Activated naive CD8-positive, alpha-beta T cell treated with anti-CD3 and anti-CD28 coated beads, Interleukin-2, amount 50 U/mL, for 16 hours (primary cell): ENCODE measurements at regions not wholly inside any gene's neighbourhood (a gene's known extent, or its start where the extent isn't known, plus 50 kb on each side); places are given as distances from the start of the nearest gene placed in this dataset.
"Not testable (repeated sequence)": the region's sequence is repeated elsewhere in the genome, so short reads cannot be mapped to it uniquely, and the experiment has no call there.

Experiments used
- DNase-seq: peaks from one replicate; pipeline ENCODE4 v3.0.0-alpha.2; 2020; ENCODE audit warnings: low read depth, low spot score

DNA sequence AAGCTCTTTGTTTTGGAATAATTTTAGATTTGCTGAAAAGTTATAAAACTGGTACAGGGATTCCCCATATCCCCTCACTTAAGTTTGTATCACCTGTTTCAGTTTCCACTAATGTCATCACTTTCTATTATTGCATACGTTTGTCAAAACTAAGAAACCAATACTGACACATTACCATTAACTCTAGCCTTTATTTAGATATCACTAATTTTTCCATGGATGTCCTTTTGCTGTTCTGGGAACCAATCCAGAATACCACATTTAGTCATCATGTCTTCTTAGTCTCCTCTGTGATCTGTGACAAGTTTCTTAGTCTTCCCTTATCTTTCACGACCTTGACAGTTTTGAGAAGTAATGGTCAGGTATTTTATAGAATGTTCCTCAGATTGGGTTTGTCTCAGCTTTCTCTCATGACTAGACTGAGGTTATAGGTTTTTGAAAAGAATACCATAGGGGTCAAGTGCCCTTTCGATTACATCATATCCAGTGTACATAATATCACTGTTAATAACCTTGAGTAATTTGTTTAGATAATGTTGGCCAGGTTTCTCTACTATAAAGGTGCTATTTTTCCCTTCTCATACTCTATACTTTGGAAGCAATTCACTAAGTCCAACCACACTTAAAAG lies 51.9 kb upstream of the NMUR2 start:
- DNase-seq, result no peak

DNA sequence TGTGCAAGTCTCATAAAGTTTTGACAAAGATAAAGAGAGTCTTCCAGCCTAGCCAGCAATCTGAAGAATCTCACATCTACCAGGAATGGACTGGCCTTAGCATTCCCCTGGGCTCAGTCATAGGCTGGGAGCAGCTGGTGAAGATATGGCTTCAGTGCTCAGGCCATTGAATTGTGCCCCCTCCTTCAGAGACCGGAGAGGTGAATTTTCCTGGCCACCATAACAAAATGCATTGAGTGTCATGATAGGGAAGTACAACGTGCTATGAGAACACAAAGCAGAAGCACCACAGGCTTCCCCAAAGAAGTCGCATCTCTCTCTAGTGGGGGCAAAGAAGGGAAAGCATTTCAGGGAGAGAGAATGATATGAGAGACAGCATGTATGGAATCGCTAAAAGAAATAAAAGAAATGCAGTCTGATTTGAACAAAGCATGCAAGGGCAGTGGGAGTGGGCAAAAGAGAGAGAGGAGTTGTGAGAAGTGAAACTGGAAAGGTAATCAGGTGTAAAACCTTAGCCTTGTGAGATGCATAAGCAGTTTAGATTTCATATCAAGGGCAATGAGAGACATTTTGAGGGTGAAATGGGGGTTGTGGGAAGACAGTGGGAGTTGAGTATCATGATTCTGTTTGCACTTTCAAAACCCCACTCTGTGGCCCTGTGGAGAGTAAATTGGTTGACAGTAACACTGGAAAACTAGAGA lies 57.1 kb upstream of the NMUR2 start:
- no peak for DNase-seq

DNA sequence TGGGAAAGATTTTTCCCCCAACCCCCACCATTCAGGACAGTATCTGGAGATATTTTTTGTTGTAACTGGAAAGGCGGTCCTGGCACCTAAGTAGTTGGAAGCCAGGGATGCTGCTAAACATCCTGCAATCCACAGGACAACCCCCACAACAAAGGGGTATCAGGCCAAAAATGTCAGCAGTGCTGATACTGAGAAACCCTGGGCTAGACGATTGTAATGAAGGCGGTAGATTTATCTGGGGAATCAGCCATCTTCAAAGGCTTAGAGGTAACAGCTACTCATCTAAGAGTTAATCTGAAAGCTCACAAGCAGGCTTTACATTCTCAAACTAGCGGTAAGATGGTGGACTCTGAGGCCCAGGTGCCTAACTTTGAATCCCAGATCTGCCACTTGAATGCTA lies 59.0 kb upstream of the NMUR2 start:
- no peak for DNase-seq

- no peak for DNase-seq
Observed at GRCh38 chr5:152465140-152465539, 60.1 kb upstream of the NMUR2 start.

GRCh38 chr5:152466085-152466745 lies 61.1 kb upstream of the NMUR2 start:
- DNase-seq, result no peak

GRCh38 chr5:152470167-152470566 lies 65.1 kb upstream of the NMUR2 start:
- DNase-seq, result no peak

DNA sequence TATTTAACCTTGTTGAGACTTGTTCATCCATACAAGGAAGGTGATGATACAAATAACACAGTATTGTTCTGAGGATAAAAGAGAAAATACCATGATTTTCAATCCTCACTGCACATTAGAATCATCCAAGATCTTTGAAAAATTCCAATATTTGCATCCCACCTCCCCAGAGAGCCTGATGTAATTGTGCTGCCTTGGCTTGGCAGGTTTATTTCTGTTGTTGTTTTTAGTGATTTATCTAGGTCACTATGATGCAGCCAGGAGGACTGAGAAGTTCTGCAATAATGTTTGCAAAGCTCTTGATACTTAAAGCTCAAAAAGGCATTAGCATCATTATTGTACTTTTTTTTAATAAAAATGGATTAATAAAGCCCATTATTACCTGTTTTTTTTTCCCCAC lies 67.0 kb upstream of the NMUR2 start:
- no peak for DNase-seq

DNA sequence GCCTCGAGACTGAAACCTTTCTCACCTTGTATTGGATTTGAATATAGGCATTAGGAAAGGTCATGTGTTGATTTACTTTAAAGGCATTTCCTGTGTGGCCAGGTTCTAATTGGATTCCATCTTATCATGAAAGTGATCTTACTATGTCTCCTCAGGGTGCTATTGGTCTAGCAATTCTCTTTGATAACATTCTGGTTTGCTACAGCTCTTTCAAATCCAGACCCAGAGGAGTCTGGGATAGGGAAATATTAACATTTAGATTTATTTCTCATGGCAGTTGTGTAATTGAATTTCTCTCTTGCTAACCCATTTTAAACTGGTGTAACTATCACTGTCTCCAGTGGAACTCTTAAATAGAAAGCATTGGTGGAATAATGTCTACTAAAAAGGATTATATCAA lies 69.9 kb upstream of the NMUR2 start:
- no peak for DNase-seq

DNA sequence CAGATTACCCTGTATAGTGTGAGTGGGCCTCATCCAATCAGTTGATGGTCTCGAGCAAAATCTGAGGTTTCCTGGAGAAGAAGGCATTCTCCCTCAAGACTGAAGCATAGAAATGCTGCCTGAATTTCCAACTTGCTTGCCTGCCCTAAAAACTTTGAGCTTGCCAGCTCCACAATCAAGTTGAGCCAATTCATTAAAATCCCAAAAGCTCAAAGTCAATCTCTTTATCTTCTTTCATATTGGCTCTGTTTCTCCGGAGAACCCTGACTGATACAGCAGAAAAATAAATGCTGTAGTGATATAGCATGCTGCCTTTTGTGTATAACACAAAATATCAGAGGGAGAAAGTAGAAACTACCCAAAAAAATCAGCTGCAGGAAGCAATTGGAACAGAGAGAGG lies 72.5 kb upstream of the NMUR2 start:
- no peak for DNase-seq

DNA sequence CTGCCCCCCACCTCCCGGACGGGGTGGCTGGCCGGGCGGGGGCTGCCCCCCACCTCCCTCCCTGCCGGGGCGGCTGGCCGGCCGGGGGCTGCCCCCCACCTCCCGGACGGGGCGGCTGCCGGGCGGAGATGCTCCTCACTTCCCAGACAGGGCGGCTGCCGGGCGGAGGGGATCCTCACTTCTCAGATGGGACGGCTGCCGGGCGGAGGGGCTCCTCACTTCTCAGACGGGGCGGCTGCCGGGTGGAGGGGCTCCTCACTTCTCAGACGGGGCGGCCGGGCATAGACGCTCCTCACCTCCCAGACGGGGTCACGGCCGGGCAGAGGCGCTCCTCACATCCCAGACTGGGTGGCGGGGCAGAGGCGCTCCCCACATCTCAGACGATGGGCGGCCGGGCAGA lies 74.8 kb upstream of the NMUR2 start:
- DNase-seq, result not testable (repeated sequence)

- not testable (repeated sequence) for DNase-seq
Observed at GRCh38 chr5:152480677-152481076, 75.6 kb upstream of the NMUR2 start.

DNA sequence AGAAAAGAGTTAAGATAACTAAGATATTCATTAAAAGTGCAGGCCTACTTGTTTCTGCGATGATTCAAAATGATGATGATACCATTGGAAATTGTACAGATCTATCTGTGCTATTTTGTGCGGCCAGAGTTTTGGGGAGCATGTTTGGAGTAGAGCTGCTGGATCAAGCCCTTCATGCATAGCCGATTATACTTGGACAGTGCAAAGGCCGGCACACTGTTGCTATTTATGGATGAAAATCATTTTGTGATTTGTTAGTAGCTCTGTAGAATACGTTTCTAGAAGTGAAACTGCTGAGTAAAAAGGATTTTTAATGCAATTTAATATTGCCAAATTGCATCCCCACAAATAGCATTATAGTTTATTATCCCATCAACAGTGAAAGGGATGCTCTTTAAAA lies 82.1 kb upstream of the NMUR2 start:
- DNase-seq, result no peak

DNA sequence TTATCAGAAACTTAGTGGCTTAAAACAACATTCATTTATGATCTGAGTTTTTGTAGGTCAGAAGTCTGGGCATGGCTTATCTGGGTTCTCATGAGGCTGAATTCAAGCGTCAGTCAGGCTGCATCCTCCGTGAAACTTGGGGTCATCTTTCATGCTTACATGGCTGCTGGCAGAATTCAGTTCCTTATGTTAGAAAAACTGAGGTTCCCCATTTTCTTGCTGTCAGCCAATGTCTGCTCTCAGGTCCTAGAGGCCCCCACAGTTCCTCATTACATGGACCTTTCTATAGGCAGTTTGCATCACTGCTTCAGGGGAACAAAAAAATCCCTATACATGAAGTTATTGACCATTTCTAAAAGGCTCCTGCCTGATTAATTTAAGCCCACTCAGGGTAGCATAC lies 83.8 kb upstream of the NMUR2 start:
- no peak for DNase-seq

DNA sequence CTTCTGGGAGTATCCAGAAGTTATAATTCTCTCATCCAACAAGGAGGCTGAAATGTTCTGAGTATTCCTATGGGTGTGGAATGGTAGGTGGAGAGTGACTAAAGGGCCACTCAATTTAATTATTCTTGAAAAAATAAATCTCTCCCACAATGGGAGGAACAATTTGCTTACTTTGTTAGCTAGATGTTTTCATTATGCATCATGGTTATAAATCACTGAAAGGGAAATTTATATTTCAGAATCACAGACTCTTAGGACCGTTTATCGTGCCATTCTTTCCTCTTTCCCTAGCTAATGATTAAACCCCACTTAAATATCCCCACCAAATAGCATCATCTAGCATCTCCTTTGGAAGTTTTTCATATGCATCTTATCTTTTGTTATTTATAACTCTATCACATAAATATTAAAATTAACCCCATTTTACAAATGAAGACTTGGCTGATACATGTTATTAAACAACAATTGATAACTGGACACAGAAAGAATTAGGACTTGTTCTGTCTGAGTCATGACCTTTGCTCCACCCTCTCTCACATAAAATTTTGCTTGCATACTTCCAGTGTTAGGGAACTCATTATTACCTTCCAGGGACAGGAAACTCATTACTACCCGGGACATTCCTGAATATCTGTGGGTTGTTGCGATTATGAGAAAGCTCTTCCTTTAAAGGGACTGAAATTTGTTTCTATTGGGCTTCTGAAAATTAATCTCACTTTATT lies 94.9 kb upstream of the NMUR2 start:
- no peak for DNase-seq

DNA sequence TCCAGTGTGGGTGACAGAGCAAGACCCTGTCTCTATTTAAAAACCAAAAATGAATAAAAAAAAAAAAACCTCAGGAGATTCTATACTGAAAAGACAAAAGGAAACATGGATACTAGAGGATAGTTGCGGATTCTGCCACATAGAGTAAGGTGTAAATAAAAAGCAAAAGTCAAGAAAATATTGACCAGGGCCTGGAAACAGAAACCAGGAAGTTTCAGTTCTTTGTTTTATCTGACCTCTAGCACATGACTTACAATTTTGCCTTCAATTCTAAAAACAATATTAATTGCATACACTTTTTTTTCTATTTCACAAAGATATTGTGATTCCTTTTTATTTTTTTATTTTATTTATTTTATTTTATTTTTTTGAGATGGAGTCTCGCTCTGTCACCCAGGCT lies 96.2 kb upstream of the NMUR2 start:
- DNase-seq, result no peak

GRCh38 chr5:152503206-152503605 lies 98.1 kb upstream of the NMUR2 start:
- DNase-seq, result no peak

GRCh38 chr5:152505442-152506042 lies 100.5 kb upstream of the NMUR2 start:
- DNase-seq, result no peak

DNA sequence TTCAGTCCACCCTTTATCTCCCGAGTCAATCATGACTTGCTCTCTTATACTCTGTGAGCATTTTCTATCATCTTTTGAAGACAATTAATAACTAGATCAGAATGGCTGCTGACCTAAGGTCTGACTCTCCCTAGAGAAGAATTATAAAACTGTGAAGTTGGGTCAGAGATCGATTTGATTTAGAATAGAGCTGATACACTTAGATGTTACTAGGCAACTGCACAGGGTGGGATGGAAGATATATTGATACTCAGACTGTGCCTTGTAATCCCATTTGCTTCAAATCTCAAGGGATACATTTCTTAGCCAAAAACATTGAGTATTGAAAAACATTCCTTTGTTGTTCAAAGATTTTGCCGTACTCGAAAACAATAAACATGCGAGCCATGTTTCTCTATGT lies 106.0 kb upstream of the NMUR2 start:
- no peak for DNase-seq

DNA sequence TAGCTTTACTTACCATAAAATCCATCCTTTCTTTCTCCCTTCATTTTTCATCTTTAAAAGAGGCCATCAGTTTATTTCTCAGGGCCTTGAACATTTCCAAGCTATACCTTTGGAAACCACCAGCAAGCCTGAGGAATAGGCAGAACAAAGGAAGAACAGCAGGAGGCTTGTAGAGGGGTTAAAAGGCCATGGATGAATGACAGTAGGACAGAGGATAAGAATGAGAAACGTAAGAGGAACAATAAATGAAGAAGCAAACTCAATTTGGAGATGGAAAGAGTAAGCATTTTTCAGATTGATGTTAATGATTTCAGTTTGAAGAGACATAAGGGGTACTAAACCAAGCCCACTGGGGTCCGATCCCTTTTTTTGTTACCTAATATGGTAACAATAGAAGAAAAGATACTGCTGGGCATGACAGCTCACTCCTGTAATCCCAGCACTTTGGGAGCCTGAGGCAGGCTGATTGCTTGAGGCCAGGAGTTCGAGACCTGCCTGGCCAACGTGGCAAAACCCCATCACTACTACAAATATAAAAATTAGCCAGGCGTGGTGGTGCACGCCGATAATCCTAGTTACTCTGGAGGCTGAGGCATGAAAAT lies 106.6 kb upstream of the NMUR2 start:
- DNase-seq, result no peak

DNA sequence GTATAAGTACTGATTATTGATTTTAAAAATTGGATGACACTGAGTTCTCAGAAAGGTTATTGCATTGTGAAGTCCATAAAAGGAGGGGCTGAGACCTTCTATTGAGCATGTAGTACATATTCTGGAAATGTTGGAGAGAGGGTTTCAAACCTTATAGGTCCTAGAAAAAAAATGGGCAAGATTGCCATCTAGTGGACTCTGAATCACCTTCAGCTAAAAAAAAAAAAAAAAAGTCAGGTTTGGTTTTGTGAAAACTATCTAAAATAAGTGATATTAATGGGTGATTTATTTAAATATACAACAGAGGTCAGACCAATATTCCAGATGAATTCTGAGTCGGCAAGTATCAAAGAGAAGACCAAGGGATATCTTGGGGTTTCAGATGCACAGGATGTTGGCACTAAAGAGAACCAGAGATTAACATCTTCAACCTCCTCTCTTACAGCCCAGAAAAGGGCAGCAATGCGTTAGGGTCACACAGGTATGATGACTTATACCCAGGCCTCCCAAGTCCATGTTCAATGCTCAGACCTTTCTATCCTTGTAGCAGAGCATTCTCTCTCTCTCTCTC lies 109.8 kb upstream of the NMUR2 start:
- no peak for DNase-seq

GRCh38 chr5:152523964-152524363 lies 118.9 kb upstream of the NMUR2 start:
- no peak for DNase-seq
